Coronary artery (tissue), 2 donors: ENCODE measurements at regions not wholly inside any gene's neighbourhood (a gene's known extent, or its start where the extent isn't known, plus 50 kb on each side); places are given as distances from the start of the nearest gene placed in this dataset.

Source experiments
- DNase-seq: peaks from one replicate; pipeline ENCODE4 v3.0.0-alpha.2; 2017; ENCODE audit warnings: low spot score
- H3K27ac ChIP-seq, 2 donors: fragments of 200-600 bp; sonication (generic); one replicate each; pipeline ENCODE4 v1.5.1; 2016 to 2019
- H3K4me3 ChIP-seq: fragments of 200-600 bp; sonication (generic); 2 replicates; pipeline ENCODE4 v1.5.1; 2016; ENCODE audit warnings: mild to moderate bottlenecking, moderate library complexity
- CTCF ChIP-seq: fragments of 200-600 bp; sonication (generic); IDR thresholded peaks from one replicate; pipeline ENCODE4 v1.5.1; 2019; ENCODE audit warnings: antibody characterized with exemption

- DNase-seq: no peak
- no peak for TF ChIP-seq CTCF
- H3K27ac ChIP-seq: no peak overlapping the region
- H3K4me3 ChIP-seq: no peak overlapping the region
Observed at GRCh38 chr9:115923410-115923809, 230.2 kb upstream of the PAPPA start.

GRCh38 chr9:115923903-115924668 lies 229.5 kb upstream of the PAPPA start:
- Histone ChIP-seq H3K27ac (no peak overlapping the region), H3K4me3 (no peak overlapping the region)
- DNase-seq: no peak
- no peak for TF ChIP-seq CTCF

GRCh38 chr9:115924669-115924987 lies 229.0 kb upstream of the PAPPA start:
- H3K4me3 ChIP-seq: no peak overlapping the region
- TF ChIP-seq CTCF: no peak
- H3K27ac ChIP-seq: no peak overlapping the region
- no peak for DNase-seq

GRCh38 chr9:115925424-115925823 lies 228.2 kb upstream of the PAPPA start:
- DNase-seq: no peak
- Histone ChIP-seq H3K27ac (no peak overlapping the region), H3K4me3 (no peak overlapping the region)
- TF ChIP-seq CTCF: no peak

- Histone ChIP-seq H3K4me3 (no peak overlapping the region), H3K27ac (no peak overlapping the region)
- TF ChIP-seq CTCF: no peak
- DNase-seq: no peak
Observed at GRCh38 chr9:115930472-115930871, 223.1 kb upstream of the PAPPA start.

- no peak for DNase-seq
- Histone ChIP-seq H3K4me3 (no peak overlapping the region), H3K27ac (no peak overlapping the region)
- no peak for TF ChIP-seq CTCF
Observed at GRCh38 chr9:115938479-115938878, 215.1 kb upstream of the PAPPA start.

GRCh38 chr9:115939065-115939765 lies 214.4 kb upstream of the PAPPA start:
- TF ChIP-seq CTCF: no peak
- H3K4me3 ChIP-seq: no peak overlapping the region
- no peak overlapping the region for H3K27ac ChIP-seq
- DNase-seq: no peak
